Omental fat pad (tissue), 3 donors: ENCODE measurements at regions not wholly inside any gene's neighbourhood (a gene's known extent, or its start where the extent isn't known, plus 50 kb on each side); places are given as distances from the start of the nearest gene placed in this dataset.

ENCODE experiments used
- ATAC-seq: fragments of 150-250 bp; one replicate; pipeline ENCODE4 v1.9.1; 2016; ENCODE audit warnings: mild to moderate bottlenecking, moderate library complexity; ENCODE audit not compliant: low FRiP score
- DNase-seq: peaks from one replicate; pipeline ENCODE4 v3.0.0-alpha.2; 2019; ENCODE audit warnings: low spot score
- TF ChIP-seq, protein P1 (sequence below), 3 donors: fragments of 450-650 bp; IDR thresholded peaks; one replicate each; pipeline ENCODE4 v1.5.1; 2016 to 2017; ENCODE audit warnings: antibody characterized with exemption in 3 of 3, mild to moderate bottlenecking in 3 of 3, moderate library complexity in 2 of 3

DNA sequence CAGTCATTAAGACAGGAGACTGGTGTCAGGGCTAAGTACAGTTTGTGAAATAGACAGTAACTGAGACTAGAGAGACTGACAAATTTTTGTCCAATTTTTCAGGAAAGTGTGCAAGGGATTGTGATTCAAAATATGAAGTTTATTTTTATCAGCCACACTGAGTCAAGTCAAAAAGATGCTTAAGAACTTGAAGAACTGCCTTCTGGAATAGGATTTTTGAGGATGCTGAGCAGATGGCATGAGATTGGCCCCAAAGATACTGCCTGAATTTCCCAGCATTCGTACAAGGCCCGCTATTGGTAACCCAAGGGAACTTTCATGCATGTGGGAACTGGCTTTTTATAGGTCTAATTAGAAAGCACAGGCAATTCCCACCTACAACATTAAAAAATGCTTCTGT, 610.0 kb downstream of the LMO4 start:
- no peak for DNase-seq
- TF ChIP-seq, protein P1, sequence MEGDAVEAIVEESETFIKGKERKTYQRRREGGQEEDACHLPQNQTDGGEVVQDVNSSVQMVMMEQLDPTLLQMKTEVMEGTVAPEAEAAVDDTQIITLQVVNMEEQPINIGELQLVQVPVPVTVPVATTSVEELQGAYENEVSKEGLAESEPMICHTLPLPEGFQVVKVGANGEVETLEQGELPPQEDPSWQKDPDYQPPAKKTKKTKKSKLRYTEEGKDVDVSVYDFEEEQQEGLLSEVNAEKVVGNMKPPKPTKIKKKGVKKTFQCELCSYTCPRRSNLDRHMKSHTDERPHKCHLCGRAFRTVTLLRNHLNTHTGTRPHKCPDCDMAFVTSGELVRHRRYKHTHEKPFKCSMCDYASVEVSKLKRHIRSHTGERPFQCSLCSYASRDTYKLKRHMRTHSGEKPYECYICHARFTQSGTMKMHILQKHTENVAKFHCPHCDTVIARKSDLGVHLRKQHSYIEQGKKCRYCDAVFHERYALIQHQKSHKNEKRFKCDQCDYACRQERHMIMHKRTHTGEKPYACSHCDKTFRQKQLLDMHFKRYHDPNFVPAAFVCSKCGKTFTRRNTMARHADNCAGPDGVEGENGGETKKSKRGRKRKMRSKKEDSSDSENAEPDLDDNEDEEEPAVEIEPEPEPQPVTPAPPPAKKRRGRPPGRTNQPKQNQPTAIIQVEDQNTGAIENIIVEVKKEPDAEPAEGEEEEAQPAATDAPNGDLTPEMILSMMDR (IDR thresholded peaks at IDR 0.05): no peak
- ATAC-seq: no peak

DNA sequence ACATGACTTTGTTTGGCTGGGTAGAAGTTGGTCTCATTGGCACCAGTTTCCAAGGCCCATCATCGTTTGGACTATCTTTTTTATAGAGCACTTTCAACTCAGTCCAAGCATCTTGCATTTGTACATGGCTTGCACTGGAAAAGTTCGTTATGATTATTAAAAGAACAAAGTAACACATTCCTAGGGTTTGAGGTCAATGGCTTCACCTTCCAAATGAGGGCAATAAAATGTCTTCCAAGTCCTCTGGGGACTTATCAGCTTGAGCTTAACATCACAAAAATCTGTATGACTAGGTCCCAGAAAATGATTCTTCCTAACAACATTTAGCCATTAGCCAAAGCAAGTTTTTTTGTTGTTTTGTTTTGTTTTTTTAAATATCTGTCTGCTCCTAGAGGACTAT, 610.8 kb downstream of the LMO4 start:
- TF ChIP-seq, protein P1 (IDR thresholded peaks at IDR 0.05): no peak
- no peak for ATAC-seq
- DNase-seq: no peak

DNA sequence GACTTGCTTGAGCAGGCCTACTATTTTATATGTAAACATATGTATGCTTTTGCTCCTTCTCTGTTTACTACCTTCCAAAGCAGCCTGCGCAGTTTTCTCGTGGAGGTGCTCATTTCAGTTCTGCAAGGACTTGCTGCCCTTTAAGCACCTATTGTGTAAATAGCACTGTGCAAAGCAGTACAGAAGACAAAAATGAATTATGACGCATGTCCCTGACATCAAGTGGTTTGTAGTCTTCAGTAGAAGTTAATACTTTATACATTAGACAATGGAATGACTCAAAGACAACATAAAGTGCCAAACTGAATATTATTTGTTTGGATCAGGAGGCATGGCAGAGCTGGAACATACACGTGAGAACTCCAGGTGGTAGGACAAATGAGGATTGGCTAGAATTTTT, 611.7 kb downstream of the LMO4 start:
- no peak for DNase-seq
- TF ChIP-seq, protein P1 (IDR thresholded peaks at IDR 0.05): no peak
- no peak for ATAC-seq

DNA sequence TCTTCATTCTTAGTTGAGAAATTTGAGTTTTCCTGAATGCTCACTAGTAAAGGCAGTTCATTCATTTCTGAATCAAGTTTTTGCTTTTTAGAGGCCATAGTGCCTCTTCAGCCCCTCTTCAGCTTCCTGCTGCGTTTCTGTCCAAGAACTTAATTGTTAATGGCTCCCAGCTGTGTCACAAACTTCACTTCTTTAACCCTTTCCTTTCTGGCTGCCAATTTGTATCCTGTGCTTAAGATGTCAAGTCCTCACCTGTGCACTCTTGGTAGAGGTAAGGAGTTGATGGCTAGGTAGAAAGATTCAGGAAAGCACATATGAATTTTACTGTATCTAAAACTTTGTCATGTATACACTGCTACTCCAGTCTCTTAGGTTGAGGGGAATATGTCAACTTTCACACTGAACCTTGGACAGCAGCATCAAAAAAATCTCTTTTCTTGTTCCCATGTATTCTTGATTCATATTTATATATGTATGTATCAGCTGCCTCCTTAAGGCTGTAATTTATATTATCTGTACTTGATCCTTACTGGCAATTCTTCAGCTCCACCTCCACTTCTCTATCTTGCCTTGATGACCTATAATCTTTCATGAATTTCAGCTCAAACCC, 612.8 kb downstream of the LMO4 start:
- TF ChIP-seq, protein P1 (IDR thresholded peaks at IDR 0.05): no peak
- ATAC-seq (no peak), DNase-seq (no peak)

DNA sequence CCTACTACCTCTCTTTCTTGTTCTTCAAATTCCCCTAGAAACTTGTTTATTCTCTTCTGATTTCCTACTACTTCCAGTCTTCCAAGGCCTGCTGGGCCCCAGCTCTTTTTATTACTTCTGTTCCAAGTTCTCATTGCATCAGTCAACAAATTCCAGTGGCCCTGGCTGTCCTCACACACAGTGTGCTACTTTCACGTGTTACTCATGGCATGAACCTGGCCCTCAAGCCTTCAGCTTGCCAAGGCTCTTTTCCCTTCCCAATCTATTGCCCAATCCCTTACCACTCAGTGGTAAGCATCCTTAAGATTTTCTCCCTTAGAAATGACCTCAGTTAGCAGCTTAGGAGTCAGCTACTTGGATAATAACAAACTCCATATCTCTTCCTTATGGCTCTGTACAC, 613.5 kb downstream of the LMO4 start:
- TF ChIP-seq, protein P1 (IDR thresholded peaks at IDR 0.05): no peak
- DNase-seq (peak; percentile 24), ATAC-seq (peak; percentile 70)

DNA sequence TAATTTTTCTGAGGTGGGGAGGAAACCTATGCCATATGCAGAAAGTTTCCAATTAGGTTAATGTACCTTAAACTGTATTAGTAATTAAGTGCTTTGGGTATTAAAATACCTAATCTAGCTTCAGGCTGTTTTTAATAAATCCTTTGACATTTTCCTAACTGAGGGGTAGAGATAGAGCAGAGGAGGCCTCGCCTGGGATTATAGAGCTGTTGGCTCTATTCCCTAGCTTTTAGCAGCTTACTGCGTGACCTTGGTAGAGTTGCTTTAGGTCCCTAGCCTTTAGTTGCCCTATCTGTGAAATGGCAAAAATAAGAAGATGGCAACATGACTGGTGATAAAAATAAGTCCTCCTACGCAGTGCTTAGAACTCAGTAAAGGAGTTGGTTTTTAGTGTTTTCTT, 621.0 kb downstream of the LMO4 start:
- TF ChIP-seq, protein P1 (IDR thresholded peaks at IDR 0.05): no peak
- no peak for DNase-seq

DNA sequence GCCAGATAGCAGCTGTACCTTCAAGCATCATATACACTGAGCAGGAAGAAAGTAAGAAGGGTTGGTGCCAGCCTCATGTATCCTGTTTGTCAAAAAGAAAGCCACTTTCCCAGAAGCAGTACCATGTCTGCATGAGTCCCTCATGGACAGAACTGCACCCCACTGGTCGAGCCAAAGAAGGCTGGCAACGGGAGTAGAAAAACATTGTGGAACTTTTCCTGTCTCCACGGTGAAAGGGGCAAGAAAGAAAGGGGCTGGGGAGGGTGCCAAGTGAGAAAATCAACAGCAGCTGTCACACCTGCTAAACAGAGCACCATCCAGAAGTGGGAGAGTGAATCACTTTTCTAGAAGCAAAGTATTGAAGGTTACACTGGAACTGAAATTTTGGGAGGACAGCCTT, 621.7 kb downstream of the LMO4 start:
- TF ChIP-seq, protein P1 (IDR thresholded peaks at IDR 0.05): no peak
- ATAC-seq: no peak

More for the DNA sequence above, 621.0 kb downstream of the LMO4 start:
- no peak for ATAC-seq

More for the DNA sequence above, 621.7 kb downstream of the LMO4 start:
- DNase-seq: no peak
